CD4-positive, alpha-beta T cell (primary cell): ENCODE measurements at regions not wholly inside any gene's neighbourhood (a gene's known extent, or its start where the extent isn't known, plus 50 kb on each side); places are given as distances from the start of the nearest gene placed in this dataset.

ENCODE experiments used
- ATAC-seq: fragments of 200-7000 bp; cut with Tn5 transposase; one replicate; pipeline ENCODE4 v1.10.0; 2022; ENCODE audit warnings: mild to moderate bottlenecking; ENCODE audit not compliant: poor library complexity
- CTCF ChIA-PET: fragments of 350-600 bp; sonication (Branson Sonifier 250); formaldehyde crosslinking; loops from one replicate; lab custom pipeline; 2021; ENCODE audit warnings: antibody characterized with exemption, inconsistent platforms; lab: Charles Lee
- POLR2A ChIA-PET: fragments of 350-600 bp; sonication (Branson Sonifier 250); formaldehyde crosslinking; loops from one replicate; lab custom pipeline; 2021; ENCODE audit warnings: antibody characterized with exemption, inconsistent platforms; lab: Charles Lee
- DNase-seq, 14 experiments: peaks; one replicate each; pipeline ENCODE4 v3.0.0-alpha.2; 2013 to 2020; ENCODE audit warnings: mixed read lengths in 2 of 14
- H3K27ac ChIP-seq, 2 donors: one replicate each; pipeline versions ENCODE4 v1.5.1 to v1.7.0; 2013; ENCODE audit warnings: low read length in 2 of 2, low read depth in 1 of 2, mild to moderate bottlenecking in 1 of 2
- H3K27me3 ChIP-seq, 2 experiments: 1 replicate in 1 of 2; 2 replicates in 1 of 2; pipeline versions ENCODE4 v1.6.1 to v1.7.0; 2013; ENCODE audit warnings: low read length in 2 of 2, control low read depth in 1 of 2, mild to moderate bottlenecking in 1 of 2, moderate library complexity in 1 of 2; ENCODE audit not compliant: insufficient read depth in 2 of 2, control insufficient read depth in 1 of 2
- H3K36me3 ChIP-seq: one replicate; pipeline ENCODE4 v1.6.1; 2013; ENCODE audit warnings: low read length, control low read depth; ENCODE audit not compliant: insufficient read depth
- H3K4me1 ChIP-seq: one replicate; pipeline ENCODE4 v1.6.1; 2013; ENCODE audit warnings: low read length, control low read depth; ENCODE audit not compliant: insufficient read depth
- H3K4me3 ChIP-seq: one replicate; pipeline ENCODE4 v1.5.1; 2013; ENCODE audit warnings: mild to moderate bottlenecking, low read length, moderate library complexity
- H3K9me3 ChIP-seq, 2 experiments: 1 replicate in 1 of 2; 2 replicates in 1 of 2; pipeline versions ENCODE4 v1.6.1 to v1.7.0; 2013; ENCODE audit warnings: low read length in 2 of 2, mild to moderate bottlenecking in 2 of 2, control low read depth in 1 of 2, moderate library complexity in 1 of 2; ENCODE audit not compliant: control insufficient read depth in 1 of 2, insufficient read depth in 1 of 2
- H3K27ac Mint-ChIP-seq: one replicate; pipeline ENCODE4 v1.8.0; 2020; ENCODE audit warnings: mixed read lengths
- H3K27me3 Mint-ChIP-seq: one replicate; pipeline ENCODE4 v1.8.0; 2021; ENCODE audit warnings: mixed read lengths
- H3K36me3 Mint-ChIP-seq: one replicate; pipeline ENCODE4 v1.8.0; 2021; ENCODE audit warnings: low read depth, mixed read lengths
- H3K4me1 Mint-ChIP-seq: one replicate; pipeline ENCODE4 v1.8.0; 2021; ENCODE audit warnings: low read depth, mixed read lengths
- H3K4me3 Mint-ChIP-seq: one replicate; pipeline ENCODE4 v1.8.0; 2020; ENCODE audit warnings: mild to moderate bottlenecking, mixed read lengths
- H3K9me3 Mint-ChIP-seq: one replicate; pipeline ENCODE4 v1.8.0; 2020; ENCODE audit warnings: mixed read lengths
- intact Hi-C, 2 experiments: fragments of 100-400 bp; cut with DNase I in 1 of 2; cut with micrococcal nuclease in 1 of 2; formaldehyde crosslinking; loops; one replicate each; pipeline versions ENCODE4 v1.15.1 to v1.9.0; 2023 to 2025; cut with DNase I, micrococcal nuclease
- TF ChIP-seq, protein P1 (sequence below): fragments of 200-600 bp; IDR thresholded peaks from one replicate; pipeline ENCODE4 v1.8.0; 2022; ENCODE audit warnings: antibody characterized with exemption, mild to moderate bottlenecking

DNA sequence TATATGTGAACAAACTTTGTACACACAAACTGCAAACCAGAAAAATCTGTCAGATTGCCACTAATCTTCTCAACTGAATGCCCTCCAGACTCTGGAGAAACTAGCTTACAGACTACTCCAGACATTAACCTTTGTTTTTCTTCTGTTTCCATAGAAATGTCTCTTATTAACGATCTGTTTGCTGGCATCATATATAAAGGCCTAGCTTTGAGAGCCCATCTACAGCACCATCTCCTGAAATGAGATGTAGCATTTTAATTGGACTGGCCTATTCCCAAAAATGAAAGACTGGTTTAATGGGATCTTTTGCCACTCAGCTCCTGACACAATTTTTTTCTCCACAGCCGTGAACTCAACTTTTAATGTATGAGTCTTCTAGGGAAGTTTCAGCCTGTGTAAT lies 266.0 kb upstream of the IL1RAPL1 start:
- H3K4me1 Mint-ChIP-seq = no peaks in the 10 kb centered on the region
- no peaks in the 10 kb centered on the region for H3K4me1 ChIP-seq
- no peak overlapping the region for H3K27ac ChIP-seq
- H3K27ac Mint-ChIP-seq = no peak overlapping the region
- ChIA-PET CTCF (no interaction called here), POLR2A (no interaction called here)
- H3K4me3 Mint-ChIP-seq = no peak overlapping the region
- TF ChIP-seq, protein P1, sequence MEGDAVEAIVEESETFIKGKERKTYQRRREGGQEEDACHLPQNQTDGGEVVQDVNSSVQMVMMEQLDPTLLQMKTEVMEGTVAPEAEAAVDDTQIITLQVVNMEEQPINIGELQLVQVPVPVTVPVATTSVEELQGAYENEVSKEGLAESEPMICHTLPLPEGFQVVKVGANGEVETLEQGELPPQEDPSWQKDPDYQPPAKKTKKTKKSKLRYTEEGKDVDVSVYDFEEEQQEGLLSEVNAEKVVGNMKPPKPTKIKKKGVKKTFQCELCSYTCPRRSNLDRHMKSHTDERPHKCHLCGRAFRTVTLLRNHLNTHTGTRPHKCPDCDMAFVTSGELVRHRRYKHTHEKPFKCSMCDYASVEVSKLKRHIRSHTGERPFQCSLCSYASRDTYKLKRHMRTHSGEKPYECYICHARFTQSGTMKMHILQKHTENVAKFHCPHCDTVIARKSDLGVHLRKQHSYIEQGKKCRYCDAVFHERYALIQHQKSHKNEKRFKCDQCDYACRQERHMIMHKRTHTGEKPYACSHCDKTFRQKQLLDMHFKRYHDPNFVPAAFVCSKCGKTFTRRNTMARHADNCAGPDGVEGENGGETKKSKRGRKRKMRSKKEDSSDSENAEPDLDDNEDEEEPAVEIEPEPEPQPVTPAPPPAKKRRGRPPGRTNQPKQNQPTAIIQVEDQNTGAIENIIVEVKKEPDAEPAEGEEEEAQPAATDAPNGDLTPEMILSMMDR = no peak
- no peaks in the 10 kb centered on the region for H3K36me3 Mint-ChIP-seq
- no peaks in the 10 kb centered on the region for H3K27me3 ChIP-seq
- DNase-seq (no peak), ATAC-seq (no peak)
- H3K27me3 Mint-ChIP-seq = no peaks in the 10 kb centered on the region
- H3K36me3 ChIP-seq = no peaks in the 10 kb centered on the region
- intact Hi-C loops = no loop called here
- peaks cover 6% of the 10 kb centered on the region for H3K9me3 Mint-ChIP-seq
- H3K4me3 ChIP-seq = no peak overlapping the region
- H3K9me3 ChIP-seq = peaks cover 0 to 6% of the 10 kb centered on the region in 2 experiments

DNA sequence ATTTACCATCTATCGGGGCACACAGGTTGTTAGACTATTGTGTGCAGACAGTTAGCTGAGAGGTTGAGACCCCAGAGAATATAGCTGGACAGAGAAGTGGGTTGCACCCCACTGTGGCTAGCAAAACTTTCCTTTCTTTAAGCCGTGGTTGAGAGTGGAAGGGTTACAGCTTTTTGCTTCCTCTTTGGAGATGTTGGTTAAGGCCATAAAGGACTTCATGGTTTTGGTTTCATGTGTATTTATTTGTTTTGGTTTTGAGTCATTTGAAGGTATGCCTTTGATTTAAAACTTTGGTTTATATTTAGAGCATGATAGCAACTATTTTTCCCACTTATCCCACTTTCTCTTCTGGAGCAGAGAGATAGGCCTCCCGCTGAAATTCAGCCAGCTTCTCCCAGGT lies 274.3 kb upstream of the IL1RAPL1 start:
- H3K4me1 ChIP-seq = no peaks in the 10 kb centered on the region
- ChIA-PET POLR2A (no interaction called here), CTCF (interaction anchor here (1.3 kb wide), 1 partner anchor 10 kb away, joined by 3 read pairs; no protein-coding TSS in a partner anchor)
- no peak overlapping the region for H3K27ac ChIP-seq
- DNase-seq (no peak), ATAC-seq (no peak)
- TF ChIP-seq, protein P1 = no peak
- Mint-ChIP-seq H3K4me1 (no peaks in the 10 kb centered on the region), H3K9me3 (no peaks in the 10 kb centered on the region), H3K36me3 (no peaks in the 10 kb centered on the region), H3K27ac (no peak overlapping the region), H3K4me3 (no peak overlapping the region), H3K27me3 (no peaks in the 10 kb centered on the region)
- no peaks in the 10 kb centered on the region for H3K27me3 ChIP-seq
- intact Hi-C loops = no loop called here
- peaks cover 0 to 6% of the 10 kb centered on the region in 2 experiments for H3K9me3 ChIP-seq
- no peaks in the 10 kb centered on the region for H3K36me3 ChIP-seq
- H3K4me3 ChIP-seq = no peak overlapping the region

DNA sequence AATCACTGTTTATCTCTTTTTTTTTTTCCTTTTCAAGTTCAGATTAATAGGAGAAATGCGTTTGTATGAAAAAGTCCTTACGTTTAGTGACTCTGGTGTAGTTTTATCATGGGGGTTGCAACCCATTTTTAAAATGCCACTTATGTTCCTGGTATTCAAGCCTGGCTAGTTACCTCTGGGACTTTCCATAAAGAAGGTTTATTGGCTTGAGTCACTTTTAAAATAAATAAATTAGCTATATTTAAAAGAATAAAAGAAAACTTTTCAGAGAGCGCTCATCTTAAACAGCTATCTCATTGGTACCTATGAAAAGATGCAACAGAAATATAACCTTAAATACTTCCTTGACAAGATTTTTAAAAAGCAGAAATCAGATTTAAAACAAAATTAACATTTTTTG lies 275.0 kb upstream of the IL1RAPL1 start:
- TF ChIP-seq, protein P1 = no peak
- Histone ChIP-seq H3K4me3 (no peak overlapping the region), H3K9me3 (peaks cover 0 to 6% of the 10 kb centered on the region in 2 experiments), H3K27ac (no peak overlapping the region), H3K4me1 (no peaks in the 10 kb centered on the region), H3K27me3 (no peaks in the 10 kb centered on the region), H3K36me3 (no peaks in the 10 kb centered on the region)
- CTCF ChIA-PET = interaction anchor here (1.3 kb wide), 1 partner anchor 11 kb away, joined by 3 read pairs; no protein-coding TSS in a partner anchor
- intact Hi-C loops = no loop called here
- H3K27me3 Mint-ChIP-seq = no peaks in the 10 kb centered on the region
- no peak for DNase-seq
- POLR2A ChIA-PET = no interaction called here
- no peak overlapping the region for H3K27ac Mint-ChIP-seq
- no peaks in the 10 kb centered on the region for H3K9me3 Mint-ChIP-seq
- no peak overlapping the region for H3K4me3 Mint-ChIP-seq
- H3K36me3 Mint-ChIP-seq = no peaks in the 10 kb centered on the region
- no peak for ATAC-seq
- H3K4me1 Mint-ChIP-seq = no peaks in the 10 kb centered on the region
